ENCODE measurements at regions not wholly inside any gene's neighbourhood (a gene's known extent, or its start where the extent isn't known, plus 50 kb on each side); places are given as distances from the start of the nearest gene placed in this dataset.

DNA sequence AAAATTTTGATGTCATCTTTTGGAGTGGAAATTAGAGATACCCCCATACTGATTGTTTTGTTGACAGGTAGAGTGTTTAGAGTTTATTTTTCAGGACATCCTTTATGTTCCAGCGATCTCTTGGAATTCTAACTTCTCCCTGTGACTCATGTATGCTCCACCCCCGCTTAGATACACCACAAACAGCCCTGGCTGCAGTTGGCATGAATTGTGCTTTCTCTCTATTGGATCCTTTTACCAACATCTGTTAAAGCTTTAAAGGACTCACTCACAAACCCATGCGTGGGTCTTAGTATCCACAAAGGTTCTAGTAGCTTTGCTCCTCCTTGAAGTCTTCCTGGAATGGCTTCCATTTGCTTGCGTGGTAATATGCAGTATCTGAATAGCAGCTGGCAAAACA, 409.5 kb upstream of the POU3F3 start:
- WGBS, 3 donors, result 62 to 65% (median 64%) methylated on average over 4 of the region's 4 CpGs
- H3K4me1 ChIP-seq, result no peaks in the 10 kb centered on the region
- no peak for DNase-seq
- H3K9me3 ChIP-seq, result no peaks in the 10 kb centered on the region
- intact Hi-C loops (cut with DNase I), result no loop called here
- no peak overlapping the region for H3K27ac ChIP-seq
- no peaks in the 10 kb centered on the region for H3K27me3 ChIP-seq (ENCODE audit: insufficient read depth in 3 of 3, low read length in 2 of 3)
- TF ChIP-seq, protein P1, sequence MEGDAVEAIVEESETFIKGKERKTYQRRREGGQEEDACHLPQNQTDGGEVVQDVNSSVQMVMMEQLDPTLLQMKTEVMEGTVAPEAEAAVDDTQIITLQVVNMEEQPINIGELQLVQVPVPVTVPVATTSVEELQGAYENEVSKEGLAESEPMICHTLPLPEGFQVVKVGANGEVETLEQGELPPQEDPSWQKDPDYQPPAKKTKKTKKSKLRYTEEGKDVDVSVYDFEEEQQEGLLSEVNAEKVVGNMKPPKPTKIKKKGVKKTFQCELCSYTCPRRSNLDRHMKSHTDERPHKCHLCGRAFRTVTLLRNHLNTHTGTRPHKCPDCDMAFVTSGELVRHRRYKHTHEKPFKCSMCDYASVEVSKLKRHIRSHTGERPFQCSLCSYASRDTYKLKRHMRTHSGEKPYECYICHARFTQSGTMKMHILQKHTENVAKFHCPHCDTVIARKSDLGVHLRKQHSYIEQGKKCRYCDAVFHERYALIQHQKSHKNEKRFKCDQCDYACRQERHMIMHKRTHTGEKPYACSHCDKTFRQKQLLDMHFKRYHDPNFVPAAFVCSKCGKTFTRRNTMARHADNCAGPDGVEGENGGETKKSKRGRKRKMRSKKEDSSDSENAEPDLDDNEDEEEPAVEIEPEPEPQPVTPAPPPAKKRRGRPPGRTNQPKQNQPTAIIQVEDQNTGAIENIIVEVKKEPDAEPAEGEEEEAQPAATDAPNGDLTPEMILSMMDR (IDR thresholded peaks at IDR 0.05), result no peak
- H3K36me3 ChIP-seq (ENCODE audit: insufficient read depth in 1 of 2, low read depth in 1 of 2), result no peaks in the 10 kb centered on the region
- H3K4me3 ChIP-seq, result no peak overlapping the region
- ATAC-seq, result no peak

- 82 to 88% (median 83%) methylated on average over 3 of the region's 3 CpGs for WGBS, 3 donors
- H3K9me3 ChIP-seq, result no peaks in the 10 kb centered on the region
- H3K4me3 ChIP-seq, result no peak overlapping the region
- intact Hi-C loops (cut with DNase I), result no loop called here
- no peaks in the 10 kb centered on the region for H3K27me3 ChIP-seq (ENCODE audit: insufficient read depth in 3 of 3, low read length in 2 of 3)
- no peaks in the 10 kb centered on the region for H3K4me1 ChIP-seq
- ATAC-seq, result no peak
- no peak overlapping the region for H3K27ac ChIP-seq
- TF ChIP-seq, protein P1 (IDR thresholded peaks at IDR 0.05), result no peak
- no peaks in the 10 kb centered on the region for H3K36me3 ChIP-seq (ENCODE audit: insufficient read depth in 1 of 2, low read depth in 1 of 2)
- no peak for DNase-seq
Observed at GRCh38 chr2:104444889-104445288, 409.0 kb upstream of the POU3F3 start.

DNA sequence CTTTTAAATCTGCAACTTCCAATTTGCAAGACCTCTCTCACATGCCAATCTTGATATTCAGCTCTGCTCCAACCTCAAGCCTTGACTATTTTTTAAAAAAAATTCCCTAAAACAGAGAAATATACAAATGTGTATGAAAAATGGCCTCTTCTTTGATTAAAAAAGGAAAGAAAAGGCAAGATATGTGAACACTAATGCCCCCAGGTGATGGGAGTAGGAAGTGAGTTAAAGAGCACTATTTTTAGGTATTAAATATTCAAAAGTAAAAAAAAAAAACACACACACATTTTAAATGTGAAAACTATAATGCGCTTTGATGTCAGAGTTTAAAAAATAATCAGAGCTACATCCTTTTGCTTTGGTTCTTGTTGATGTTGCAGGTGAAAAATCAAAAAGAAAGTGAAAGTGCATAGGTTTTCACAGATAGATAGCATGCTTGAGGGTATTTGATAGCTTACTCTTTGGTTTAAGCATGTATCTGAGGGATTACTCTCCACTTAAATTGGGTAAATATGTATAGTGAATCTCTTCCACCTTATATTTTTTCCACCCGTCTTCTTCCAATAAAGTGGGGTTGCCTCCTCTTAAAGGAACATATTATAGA, 406.0 kb upstream of the POU3F3 start:
- intact Hi-C loops (cut with DNase I), result no loop called here
- Histone ChIP-seq H3K4me1 (no peaks in the 10 kb centered on the region), H3K9me3 (no peaks in the 10 kb centered on the region), H3K4me3 (no peak overlapping the region), H3K27me3 (ENCODE audit: insufficient read depth in 3 of 3, low read length in 2 of 3) (no peaks in the 10 kb centered on the region), H3K27ac (no peak overlapping the region), H3K36me3 (ENCODE audit: insufficient read depth in 1 of 2, low read depth in 1 of 2) (no peaks in the 10 kb centered on the region)
- TF ChIP-seq, protein P1 (IDR thresholded peaks at IDR 0.05), result no peak
- DNase-seq, result no peak
- 82 to 92% (median 86%) methylated on average over 2 of the region's 2 CpGs for WGBS, 3 donors
- no peak for ATAC-seq

GRCh38 chr2:104448661-104449440, 405.1 kb upstream of the POU3F3 start:
- no peaks in the 10 kb centered on the region for H3K4me1 ChIP-seq
- intact Hi-C loops (cut with DNase I), result no loop called here
- H3K36me3 ChIP-seq (ENCODE audit: insufficient read depth in 1 of 2, low read depth in 1 of 2), result no peaks in the 10 kb centered on the region
- H3K4me3 ChIP-seq, result no peak overlapping the region
- DNase-seq (no peak), ATAC-seq (no peak)
- no peaks in the 10 kb centered on the region for H3K27me3 ChIP-seq (ENCODE audit: insufficient read depth in 3 of 3, low read length in 2 of 3)
- H3K9me3 ChIP-seq, result no peaks in the 10 kb centered on the region
- H3K27ac ChIP-seq, result no peak overlapping the region
- WGBS, 3 donors, result 33 to 37% (median 34%) methylated on average over 5 of the region's 5 CpGs
- TF ChIP-seq, protein P1 (IDR thresholded peaks at IDR 0.05), result no peak

Measured in psoas muscle (tissue), 7 donors.